ENCODE measurements at regions not wholly inside any gene's neighbourhood (a gene's known extent, or its start where the extent isn't known, plus 50 kb on each side); places are given as distances from the start of the nearest gene placed in this dataset.

- ATAC-seq, result no peak
- 63 to 83% (median 75%) methylated on average over 1 of the region's 1 CpG for WGBS, 4 donors
- Histone ChIP-seq H3K4me3 (no peak overlapping the region), H3K27me3 (no peaks in the 10 kb centered on the region), H3K4me1 (peaks cover 0 to 9% (median 0%) of the 10 kb centered on the region in 12 donors), H3K9me3 (peaks cover 0 to 6% (median 0%) of the 10 kb centered on the region in 12 donors), H3K27ac (no peak overlapping the region), H3K36me3 (no peaks in the 10 kb centered on the region)
- DNase-seq, result no peak
- TF ChIP-seq, protein P1, sequence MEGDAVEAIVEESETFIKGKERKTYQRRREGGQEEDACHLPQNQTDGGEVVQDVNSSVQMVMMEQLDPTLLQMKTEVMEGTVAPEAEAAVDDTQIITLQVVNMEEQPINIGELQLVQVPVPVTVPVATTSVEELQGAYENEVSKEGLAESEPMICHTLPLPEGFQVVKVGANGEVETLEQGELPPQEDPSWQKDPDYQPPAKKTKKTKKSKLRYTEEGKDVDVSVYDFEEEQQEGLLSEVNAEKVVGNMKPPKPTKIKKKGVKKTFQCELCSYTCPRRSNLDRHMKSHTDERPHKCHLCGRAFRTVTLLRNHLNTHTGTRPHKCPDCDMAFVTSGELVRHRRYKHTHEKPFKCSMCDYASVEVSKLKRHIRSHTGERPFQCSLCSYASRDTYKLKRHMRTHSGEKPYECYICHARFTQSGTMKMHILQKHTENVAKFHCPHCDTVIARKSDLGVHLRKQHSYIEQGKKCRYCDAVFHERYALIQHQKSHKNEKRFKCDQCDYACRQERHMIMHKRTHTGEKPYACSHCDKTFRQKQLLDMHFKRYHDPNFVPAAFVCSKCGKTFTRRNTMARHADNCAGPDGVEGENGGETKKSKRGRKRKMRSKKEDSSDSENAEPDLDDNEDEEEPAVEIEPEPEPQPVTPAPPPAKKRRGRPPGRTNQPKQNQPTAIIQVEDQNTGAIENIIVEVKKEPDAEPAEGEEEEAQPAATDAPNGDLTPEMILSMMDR (IDR thresholded peaks at IDR 0.05), result no peak
- no peak for TF ChIP-seq POLR2A (IDR thresholded peaks at IDR 0.05)
- intact Hi-C loops (cut with DNase I), result no loop called here
Observed at GRCh38 chr2:8190279-8190678, 491.6 kb upstream of the ID2 start.

- no peaks in the 10 kb centered on the region for H3K27me3 ChIP-seq
- H3K36me3 ChIP-seq, result no peaks in the 10 kb centered on the region
- H3K4me3 ChIP-seq, result no peak overlapping the region
- H3K27ac ChIP-seq, result no peak overlapping the region
- no peak for TF ChIP-seq POLR2A (IDR thresholded peaks at IDR 0.05)
- TF ChIP-seq, protein P1 (IDR thresholded peaks at IDR 0.05), result no peak
- H3K9me3 ChIP-seq, result no peaks in the 10 kb centered on the region
- H3K4me1 ChIP-seq, result peaks cover 0 to 9% (median 0%) of the 10 kb centered on the region in 12 donors
- no peak for ATAC-seq
- intact Hi-C loops (cut with DNase I), result no loop called here
- DNase-seq, result no peak
- WGBS, 4 donors, result 91 to 94% (median 94%) methylated on average over 4 of the region's 4 CpGs
Observed at GRCh38 chr2:8191427-8191826, 490.4 kb upstream of the ID2 start.

DNA sequence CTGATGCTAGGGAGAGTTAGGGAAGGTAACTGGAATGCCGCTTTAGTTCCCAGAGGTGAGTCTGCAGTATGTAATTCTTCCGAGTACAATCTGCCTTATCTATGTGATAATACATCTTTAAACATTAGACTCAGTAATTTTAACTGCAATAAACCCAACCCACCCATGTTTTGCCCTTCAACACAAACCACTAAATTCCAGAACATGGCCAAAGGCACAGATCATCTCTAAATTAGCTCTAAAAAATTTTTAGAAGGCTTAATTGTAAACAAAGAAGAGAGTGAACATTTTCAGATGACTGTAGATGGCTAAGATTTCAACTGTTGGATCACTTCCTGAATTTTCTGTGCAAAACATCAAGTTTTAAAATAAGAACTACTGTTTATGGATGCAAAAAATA lies 488.7 kb upstream of the ID2 start:
- intact Hi-C loops (cut with DNase I), result no loop called here
- no peak for TF ChIP-seq POLR2A (IDR thresholded peaks at IDR 0.05)
- TF ChIP-seq, protein P1 (IDR thresholded peaks at IDR 0.05), result no peak
- Histone ChIP-seq H3K27me3 (no peaks in the 10 kb centered on the region), H3K9me3 (no peaks in the 10 kb centered on the region), H3K27ac (no peak overlapping the region), H3K4me3 (peak overlapping the region in 1 of 12 donors; percentile 38), H3K4me1 (peaks cover 0 to 9% (median 0%) of the 10 kb centered on the region in 12 donors), H3K36me3 (no peaks in the 10 kb centered on the region)
- WGBS, 4 donors, result 84 to 93% (median 90%) methylated on average over 2 of the region's 2 CpGs
- ATAC-seq (no peak), DNase-seq (no peak)

GRCh38 chr2:8193686-8194615 lies 487.9 kb upstream of the ID2 start:
- Histone ChIP-seq H3K27me3 (no peaks in the 10 kb centered on the region), H3K4me3 (peak overlapping the region in 2 of 12 donors; percentile 11 to 38), H3K4me1 (peaks cover 0 to 9% (median 0%) of the 10 kb centered on the region in 12 donors), H3K27ac (peak overlapping the region in 1 of 12 donors; percentile 59), H3K9me3 (no peaks in the 10 kb centered on the region), H3K36me3 (no peaks in the 10 kb centered on the region)
- ATAC-seq (peak in 3 of 4 donors; percentile 15 to 41 (median 28)), DNase-seq (no peak)
- TF ChIP-seq POLR2A (IDR thresholded peaks at IDR 0.05), result no peak
- TF ChIP-seq, protein P1 (IDR thresholded peaks at IDR 0.05), result no peak
- WGBS, 4 donors, result 53 to 62% (median 57%) methylated on average over 15 of the region's 15 CpGs
- intact Hi-C loops (cut with DNase I), result no loop called here

All from heart left ventricle (tissue), 16 donors.